T-helper 2 cell (primary cell): ENCODE measurements at regions not wholly inside any gene's neighbourhood (a gene's known extent, or its start where the extent isn't known, plus 50 kb on each side); places are given as distances from the start of the nearest gene placed in this dataset.

Experiments used
- DNase-seq, 5 experiments: peaks; one replicate each; pipeline versions ENCODE4 v3.0.0 to v3.0.0-alpha.2; 2012 to 2022

- no peak for DNase-seq
Observed at GRCh38 chr6:105902401-105903031, 183.6 kb upstream of the PRDM1 start.

GRCh38 chr6:105901583-105901982 is 184.6 kb upstream of the PRDM1 start:
- no peak for DNase-seq

GRCh38 chr6:105900125-105900937 is 185.8 kb upstream of the PRDM1 start:
- DNase-seq, result peak in 1 of 5 experiments; percentile 91

GRCh38 chr6:105898286-105898685 is 187.8 kb upstream of the PRDM1 start:
- DNase-seq, result peak in 1 of 5 experiments; percentile 81

- no peak for DNase-seq
Observed at GRCh38 chr6:105897131-105897530, 189.0 kb upstream of the PRDM1 start.

GRCh38 chr6:105896821-105897095 is 189.4 kb upstream of the PRDM1 start:
- DNase-seq, result no peak

GRCh38 chr6:105896052-105896820 is 189.9 kb upstream of the PRDM1 start:
- no peak for DNase-seq

- no peak for DNase-seq
Observed at GRCh38 chr6:105894556-105894955, 191.6 kb upstream of the PRDM1 start.

GRCh38 chr6:105893741-105894140 is 192.4 kb upstream of the PRDM1 start:
- DNase-seq, result no peak

GRCh38 chr6:105892577-105893262 is 193.4 kb upstream of the PRDM1 start:
- peak in 1 of 5 experiments; percentile 37 for DNase-seq

- no peak for DNase-seq
Observed at GRCh38 chr6:105890521-105891244, 195.5 kb upstream of the PRDM1 start.

- no peak for DNase-seq
Observed at GRCh38 chr6:105889902-105890301, 196.2 kb upstream of the PRDM1 start.

GRCh38 chr6:105886814-105887544 is 199.2 kb upstream of the PRDM1 start:
- no peak for DNase-seq

GRCh38 chr6:105886066-105886813 is 199.9 kb upstream of the PRDM1 start:
- no peak for DNase-seq

- DNase-seq, result no peak
Observed at GRCh38 chr6:105884426-105884825, 201.7 kb upstream of the PRDM1 start.

- no peak for DNase-seq
Observed at GRCh38 chr6:105884011-105884410, 202.1 kb upstream of the PRDM1 start.

- peak in 1 of 5 experiments; percentile 21 for DNase-seq
Observed at GRCh38 chr6:105882828-105883227, 203.3 kb upstream of the PRDM1 start.

- peak in 1 of 5 experiments; percentile 42 for DNase-seq
Observed at GRCh38 chr6:105882121-105882803, 203.9 kb upstream of the PRDM1 start.

GRCh38 chr6:105881608-105882007 is 204.5 kb upstream of the PRDM1 start:
- DNase-seq, result no peak

GRCh38 chr6:105880030-105880492 is 206.1 kb upstream of the PRDM1 start:
- peak in 1 of 5 experiments; percentile 54 for DNase-seq
